ENCODE measurements at regions not wholly inside any gene's neighbourhood (a gene's known extent, or its start where the extent isn't known, plus 50 kb on each side); places are given as distances from the start of the nearest gene placed in this dataset.

DNA sequence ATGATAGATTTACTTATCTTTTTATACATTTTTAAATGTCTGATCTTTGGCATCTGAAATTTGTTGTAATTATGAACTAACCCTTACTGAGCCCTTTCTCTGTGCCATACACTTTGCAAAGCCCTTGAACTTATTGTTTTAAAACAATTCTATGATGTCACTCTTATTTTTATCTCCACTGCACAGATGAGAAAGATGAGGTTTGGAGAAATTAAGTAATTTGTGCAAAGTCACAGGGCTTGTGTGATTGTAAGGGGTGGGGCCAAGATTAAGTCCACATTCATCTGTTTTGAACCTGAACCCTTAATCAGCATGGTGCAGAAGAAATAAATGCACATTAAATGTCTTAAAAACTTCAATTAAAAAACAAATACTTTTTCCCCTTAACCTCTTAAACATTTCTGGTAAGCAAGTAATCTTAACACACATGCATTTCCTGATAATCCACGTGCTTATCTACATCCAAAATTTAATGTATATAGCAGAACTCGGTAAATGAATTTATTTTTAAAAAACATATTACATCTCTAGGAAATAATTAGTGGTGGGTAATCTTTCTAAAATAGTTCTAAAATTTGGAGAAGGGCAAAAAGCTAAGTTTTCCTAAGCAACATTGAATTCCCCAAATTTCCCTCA lies 189.8 kb upstream of the TBC1D5 start:
- TF ChIP-seq, protein P1, sequence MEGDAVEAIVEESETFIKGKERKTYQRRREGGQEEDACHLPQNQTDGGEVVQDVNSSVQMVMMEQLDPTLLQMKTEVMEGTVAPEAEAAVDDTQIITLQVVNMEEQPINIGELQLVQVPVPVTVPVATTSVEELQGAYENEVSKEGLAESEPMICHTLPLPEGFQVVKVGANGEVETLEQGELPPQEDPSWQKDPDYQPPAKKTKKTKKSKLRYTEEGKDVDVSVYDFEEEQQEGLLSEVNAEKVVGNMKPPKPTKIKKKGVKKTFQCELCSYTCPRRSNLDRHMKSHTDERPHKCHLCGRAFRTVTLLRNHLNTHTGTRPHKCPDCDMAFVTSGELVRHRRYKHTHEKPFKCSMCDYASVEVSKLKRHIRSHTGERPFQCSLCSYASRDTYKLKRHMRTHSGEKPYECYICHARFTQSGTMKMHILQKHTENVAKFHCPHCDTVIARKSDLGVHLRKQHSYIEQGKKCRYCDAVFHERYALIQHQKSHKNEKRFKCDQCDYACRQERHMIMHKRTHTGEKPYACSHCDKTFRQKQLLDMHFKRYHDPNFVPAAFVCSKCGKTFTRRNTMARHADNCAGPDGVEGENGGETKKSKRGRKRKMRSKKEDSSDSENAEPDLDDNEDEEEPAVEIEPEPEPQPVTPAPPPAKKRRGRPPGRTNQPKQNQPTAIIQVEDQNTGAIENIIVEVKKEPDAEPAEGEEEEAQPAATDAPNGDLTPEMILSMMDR (IDR thresholded peaks at IDR 0.05): no peak
- TF ChIP-seq POLR2A (IDR thresholded peaks at IDR 0.05): no peak
